Esophagus squamous epithelium (tissue), 5 donors: ENCODE measurements at regions not wholly inside any gene's neighbourhood (a gene's known extent, or its start where the extent isn't known, plus 50 kb on each side); places are given as distances from the start of the nearest gene placed in this dataset.

Experiments used
- DNase-seq: peaks from one replicate; lab custom pipeline; 2025; lab: John Stamatoyannopoulos, UW
- H3K27ac ChIP-seq, 4 donors: fragments of 200-600 bp; sonication (generic); one replicate each; pipeline ENCODE4 v1.5.1; 2016 to 2019; ENCODE audit warnings: mild to moderate bottlenecking in 1 of 4
- H3K27me3 ChIP-seq, 4 donors: fragments of 200-600 bp; sonication (generic); 1 replicate in 3 of 4; 2 replicates in 1 of 4; pipeline versions ENCODE4 v1.5.1 to v1.6.0; 2017 to 2021; ENCODE audit warnings: antibody characterized with exemption in 1 of 4
- H3K36me3 ChIP-seq, 3 donors: fragments of 200-600 bp; sonication (generic); one replicate each; pipeline ENCODE4 v1.5.1; 2016 to 2019
- H3K4me1 ChIP-seq, 3 donors: fragments of 200-600 bp; sonication (generic); one replicate each; pipeline ENCODE4 v1.5.1; 2017 to 2019
- H3K4me3 ChIP-seq, 4 donors: fragments of 200-600 bp; sonication (generic); 1 replicate in 3 of 4; 2 replicates in 1 of 4; pipeline ENCODE4 v1.5.1; 2016 to 2019; ENCODE audit warnings: mild to moderate bottlenecking in 2 of 4, moderate library complexity in 1 of 4
- H3K9me3 ChIP-seq, 3 donors: fragments of 200-600 bp; sonication (generic); one replicate each; pipeline ENCODE4 v1.5.1; 2016 to 2019
- POLR2A ChIP-seq, 4 donors: fragments of 450-650 bp; IDR thresholded peaks; one replicate each; pipeline ENCODE4 v1.6.1; 2017; ENCODE audit warnings: antibody characterized with exemption in 4 of 4, mild to moderate bottlenecking in 4 of 4, moderate library complexity in 3 of 4
- WGBS, 2 donors: methylation state at CpG; one replicate each; pipeline ENCODE4 v1.1.5; 2018; 5-methylcytosine and 5-hydroxymethylcytosine counted together
- intact Hi-C: fragments of 100-400 bp; cut with DNase I; formaldehyde crosslinking; loops from one replicate; pipeline ENCODE4 v1.15.0; 2022
- TF ChIP-seq, protein P1 (sequence below), 6 experiments: fragments of 450-650 bp in 4 of 6; fragments of 200-600 bp in 2 of 6; sonication (generic) in 2 of 6; IDR thresholded peaks; one replicate each; pipeline ENCODE4 v1.5.1; 2016 to 2019; ENCODE audit warnings: antibody characterized with exemption in 6 of 6, mild to moderate bottlenecking in 4 of 6, moderate library complexity in 4 of 6
- donor health status: DM: yes; HTN: yes; CAD: no.

GRCh38 chr10:113473851-113474250 lies 79.0 kb upstream of the HABP2 start:
- no peak for DNase-seq
- Histone ChIP-seq H3K4me3 (no peak overlapping the region), H3K4me1 (peaks cover 0 to 22% (median 2%) of the 10 kb centered on the region in 3 donors), H3K9me3 (peaks cover 0 to 6% (median 0%) of the 10 kb centered on the region in 3 donors), H3K36me3 (no peaks in the 10 kb centered on the region), H3K27ac (peak overlapping the region in 1 of 4 donors; percentile 18), H3K27me3 (peaks cover 0 to 6% (median 0%) of the 10 kb centered on the region in 4 donors)
- intact Hi-C loops = no loop called here
- whole genome bisulfite sequencing, 2 donors = 88% methylated on average over 3 of the region's 3 CpGs
- TF ChIP-seq, protein P1, sequence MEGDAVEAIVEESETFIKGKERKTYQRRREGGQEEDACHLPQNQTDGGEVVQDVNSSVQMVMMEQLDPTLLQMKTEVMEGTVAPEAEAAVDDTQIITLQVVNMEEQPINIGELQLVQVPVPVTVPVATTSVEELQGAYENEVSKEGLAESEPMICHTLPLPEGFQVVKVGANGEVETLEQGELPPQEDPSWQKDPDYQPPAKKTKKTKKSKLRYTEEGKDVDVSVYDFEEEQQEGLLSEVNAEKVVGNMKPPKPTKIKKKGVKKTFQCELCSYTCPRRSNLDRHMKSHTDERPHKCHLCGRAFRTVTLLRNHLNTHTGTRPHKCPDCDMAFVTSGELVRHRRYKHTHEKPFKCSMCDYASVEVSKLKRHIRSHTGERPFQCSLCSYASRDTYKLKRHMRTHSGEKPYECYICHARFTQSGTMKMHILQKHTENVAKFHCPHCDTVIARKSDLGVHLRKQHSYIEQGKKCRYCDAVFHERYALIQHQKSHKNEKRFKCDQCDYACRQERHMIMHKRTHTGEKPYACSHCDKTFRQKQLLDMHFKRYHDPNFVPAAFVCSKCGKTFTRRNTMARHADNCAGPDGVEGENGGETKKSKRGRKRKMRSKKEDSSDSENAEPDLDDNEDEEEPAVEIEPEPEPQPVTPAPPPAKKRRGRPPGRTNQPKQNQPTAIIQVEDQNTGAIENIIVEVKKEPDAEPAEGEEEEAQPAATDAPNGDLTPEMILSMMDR (IDR thresholded peaks at IDR 0.05) = no peak
- no peak for TF ChIP-seq POLR2A (IDR thresholded peaks at IDR 0.05)

DNA sequence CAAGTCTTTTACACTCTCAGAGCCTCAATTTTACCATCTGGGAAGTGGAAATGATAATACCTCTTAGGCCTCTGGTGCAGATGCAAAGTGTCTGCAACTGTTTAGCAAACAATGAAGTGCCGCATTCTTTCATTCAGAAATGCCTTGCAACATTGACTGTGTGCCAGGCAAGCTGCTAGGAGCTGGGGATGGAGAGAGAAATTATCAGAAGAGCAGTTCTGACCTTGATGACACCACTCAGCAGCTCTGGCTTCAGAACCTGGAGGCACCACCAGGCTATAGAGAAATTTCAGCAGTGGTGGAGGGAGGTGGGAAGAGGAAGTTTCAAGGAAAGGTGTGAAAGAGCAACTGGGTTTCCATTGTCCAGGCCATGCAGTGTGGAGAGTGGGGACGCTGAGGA lies 78.1 kb upstream of the HABP2 start:
- WGBS, 2 donors = 57 to 80% methylated on average over 1 to 2 of the region's 2 CpGs
- no peak for DNase-seq
- peak overlapping the region in 2 of 4 donors; percentile 18 to 29 for H3K27ac ChIP-seq

GRCh38 chr10:113475381-113475807 lies 77.5 kb upstream of the HABP2 start:
- WGBS, 2 donors = 36 to 40% methylated on average over 4 of the region's 4 CpGs
- Histone ChIP-seq H3K36me3 (no peaks in the 10 kb centered on the region), H3K27me3 (peaks cover 0 to 6% (median 0%) of the 10 kb centered on the region in 4 donors), H3K4me3 (no peak overlapping the region), H3K27ac (peak overlapping the region in 2 of 4 donors; percentile 18 to 29), H3K9me3 (peaks cover 0 to 21% (median 8%) of the 10 kb centered on the region in 3 donors), H3K4me1 (peaks cover 0 to 22% (median 2%) of the 10 kb centered on the region in 3 donors)
- no peak for DNase-seq
- intact Hi-C loops = no loop called here
- no peak for TF ChIP-seq POLR2A (IDR thresholded peaks at IDR 0.05)
- TF ChIP-seq, protein P1 (IDR thresholded peaks at IDR 0.05) = no peak

More for the DNA sequence above, 78.1 kb upstream of the HABP2 start:
- intact Hi-C loops = no loop called here
- Histone ChIP-seq H3K4me3 (no peak overlapping the region), H3K27me3 (peaks cover 0 to 6% (median 0%) of the 10 kb centered on the region in 4 donors), H3K36me3 (no peaks in the 10 kb centered on the region), H3K4me1 (peaks cover 0 to 22% (median 2%) of the 10 kb centered on the region in 3 donors), H3K9me3 (peaks cover 0 to 15% (median 5%) of the 10 kb centered on the region in 3 donors)
- no peak for TF ChIP-seq POLR2A (IDR thresholded peaks at IDR 0.05)
- TF ChIP-seq, protein P1 (IDR thresholded peaks at IDR 0.05) = no peak

- no peak for TF ChIP-seq POLR2A (IDR thresholded peaks at IDR 0.05)
- TF ChIP-seq, protein P1 (IDR thresholded peaks at IDR 0.05) = no peak
- 54 to 57% methylated on average over 7 to 8 of the region's 8 CpGs for WGBS, 2 donors
- Histone ChIP-seq H3K4me1 (peaks cover 0 to 22% (median 2%) of the 10 kb centered on the region in 3 donors), H3K9me3 (peaks cover 0 to 29% (median 8%) of the 10 kb centered on the region in 3 donors), H3K4me3 (no peak overlapping the region), H3K36me3 (no peaks in the 10 kb centered on the region), H3K27me3 (peaks cover 0 to 6% (median 0%) of the 10 kb centered on the region in 4 donors), H3K27ac (peak overlapping the region in 1 of 4 donors; percentile 46)
- intact Hi-C loops = no loop called here
- no peak for DNase-seq
Measured at GRCh38 chr10:113476191-113476590, 76.7 kb upstream of the HABP2 start.

- TF ChIP-seq, protein P1 (IDR thresholded peaks at IDR 0.05) = no peak
- no peak for TF ChIP-seq POLR2A (IDR thresholded peaks at IDR 0.05)
- Histone ChIP-seq H3K9me3 (peaks cover 0 to 34% (median 8%) of the 10 kb centered on the region in 3 donors), H3K36me3 (no peaks in the 10 kb centered on the region), H3K4me3 (no peak overlapping the region), H3K4me1 (peaks cover 0 to 22% (median 2%) of the 10 kb centered on the region in 3 donors), H3K27ac (peak overlapping the region in 1 of 4 donors; percentile 46), H3K27me3 (peaks cover 0 to 6% (median 0%) of the 10 kb centered on the region in 4 donors)
- DNase-seq = no peak
- intact Hi-C loops = no loop called here
- 72 to 90% methylated on average over 3 to 5 of the region's 5 CpGs for WGBS, 2 donors
Measured at GRCh38 chr10:113476673-113477072, 76.2 kb upstream of the HABP2 start.
